CD14-positive monocyte (primary cell): ENCODE measurements at regions not wholly inside any gene's neighbourhood (a gene's known extent, or its start where the extent isn't known, plus 50 kb on each side); places are given as distances from the start of the nearest gene placed in this dataset.

Source experiments
- DNase-seq, 3 donors: peaks; one replicate each; pipeline ENCODE4 v3.0.0-alpha.2; 2011 to 2022
- H2AFZ ChIP-seq: 2 replicates; pipeline ENCODE4 v1.6.0; 2012; ENCODE audit warnings: mild to moderate bottlenecking, low read depth, low read length, inconsistent platforms; ENCODE audit not compliant: insufficient read depth, poor library complexity, severe bottlenecking
- H3K27ac ChIP-seq, 2 donors: 1 replicate in 1 of 2; 2 replicates in 1 of 2; pipeline ENCODE4 v1.5.1; 2012 to 2013; ENCODE audit warnings: low read length in 2 of 2, control low read depth in 1 of 2, inconsistent platforms in 1 of 2, low read depth in 1 of 2, mild to moderate bottlenecking in 1 of 2
- H3K27me3 ChIP-seq, 2 donors: one replicate each; pipeline versions ENCODE4 v1.6.0 to v1.6.1; 2011 to 2013; ENCODE audit warnings: low read length in 2 of 2; ENCODE audit not compliant: control insufficient read depth in 2 of 2, insufficient read depth in 2 of 2
- H3K36me3 ChIP-seq, 2 donors: replicated peaks in 1 of 2; 1 replicate in 1 of 2; 2 replicates in 1 of 2; pipeline versions ENCODE4 v1.5.1 to v1.6.1; 2012 to 2013; ENCODE audit warnings: low read length in 2 of 2, control low read depth in 1 of 2, inconsistent platforms in 1 of 2, mild to moderate bottlenecking in 1 of 2; ENCODE audit not compliant: insufficient read depth in 2 of 2, control insufficient read depth in 1 of 2
- H3K4me1 ChIP-seq, 2 donors: 1 replicate in 1 of 2; 2 replicates in 1 of 2; pipeline versions ENCODE4 v1.5.1 to v1.6.1; 2012 to 2013; ENCODE audit warnings: low read length in 2 of 2, control low read depth in 1 of 2, inconsistent platforms in 1 of 2, mild to moderate bottlenecking in 1 of 2, moderate library complexity in 1 of 2; ENCODE audit not compliant: insufficient read depth in 2 of 2, control insufficient read depth in 1 of 2
- H3K4me2 ChIP-seq: replicated peaks from 2 replicates; pipeline ENCODE3; 2012; ENCODE audit warnings: low read length, moderate library complexity, mild to moderate bottlenecking; ENCODE audit not compliant: poor library complexity, severe bottlenecking; ENCODE audit errors: extremely low read depth
- H3K4me3 ChIP-seq, 3 experiments: fragments of 200-600 bp in 1 of 3; sonication (generic) in 1 of 3; replicated peaks in 1 of 3; 1 replicate in 2 of 3; 2 replicates in 1 of 3; pipeline ENCODE4 v1.5.1; 2011 to 2013; ENCODE audit warnings: low read length in 3 of 3, mild to moderate bottlenecking in 3 of 3, control low read depth in 2 of 3, low read depth in 2 of 3, inconsistent platforms in 1 of 3, moderate library complexity in 1 of 3
- H3K79me2 ChIP-seq: 2 replicates; pipeline ENCODE4 v1.6.0; 2012; ENCODE audit warnings: mild to moderate bottlenecking, control low read depth, inconsistent platforms, low read length, moderate library complexity; ENCODE audit not compliant: insufficient read depth
- H3K9ac ChIP-seq: 2 replicates; pipeline ENCODE4 v1.6.0; 2017; ENCODE audit warnings: low read length, mild to moderate bottlenecking; ENCODE audit not compliant: insufficient read depth, poor library complexity, severe bottlenecking
- H3K9me3 ChIP-seq, 2 donors: replicated peaks in 1 of 2; 1 replicate in 1 of 2; 2 replicates in 1 of 2; pipeline versions ENCODE4 v1.5.1 to v1.6.1; 2012 to 2013; ENCODE audit warnings: low read length in 2 of 2, control low read depth in 1 of 2; ENCODE audit not compliant: control insufficient read depth in 1 of 2, insufficient read depth in 1 of 2
- H4K20me1 ChIP-seq: 2 replicates; pipeline ENCODE4 v1.6.0; 2012; ENCODE audit warnings: mild to moderate bottlenecking, low read length, control low read depth, moderate library complexity; ENCODE audit not compliant: insufficient read depth
- H3K27ac Mint-ChIP-seq, 7 donors: one replicate each; pipeline ENCODE4 v1.8.0; 2020; ENCODE audit warnings: mild to moderate bottlenecking in 7 of 7, mixed read lengths in 7 of 7, moderate library complexity in 6 of 7, inconsistent platforms in 2 of 7
- H3K27me3 Mint-ChIP-seq, 3 donors: one replicate each; pipeline ENCODE4 v1.8.0; 2021 to 2022; ENCODE audit warnings: low read depth in 3 of 3, mild to moderate bottlenecking in 3 of 3, mixed read lengths in 3 of 3, moderate library complexity in 3 of 3, inconsistent platforms in 1 of 3
- H3K36me3 Mint-ChIP-seq, 2 donors: one replicate each; pipeline ENCODE4 v1.8.0; 2020; ENCODE audit warnings: mixed read lengths in 2 of 2, inconsistent platforms in 1 of 2, mild to moderate bottlenecking in 1 of 2
- H3K4me1 Mint-ChIP-seq: one replicate; pipeline ENCODE4 v1.8.0; 2020; ENCODE audit warnings: mild to moderate bottlenecking, mixed read lengths
- H3K4me3 Mint-ChIP-seq, 2 donors: one replicate each; pipeline ENCODE4 v1.8.0; 2020; ENCODE audit warnings: mild to moderate bottlenecking in 2 of 2, mixed read lengths in 2 of 2, moderate library complexity in 1 of 2
- H3K9me3 Mint-ChIP-seq, 7 donors: one replicate each; pipeline ENCODE4 v1.8.0; 2020 to 2022; ENCODE audit warnings: mixed read lengths in 7 of 7, mild to moderate bottlenecking in 6 of 7, moderate library complexity in 6 of 7, inconsistent platforms in 2 of 7
- WGBS: methylation state at CpG from one replicate; pipeline ENCODE4 v1.1.5; 2013; ENCODE audit warnings: missing lambda C conversion rate; ENCODE audit not compliant: insufficient coverage; 5-methylcytosine and 5-hydroxymethylcytosine counted together
- intact Hi-C, 2 donors: fragments of 100-400 bp; cut with micrococcal nuclease; formaldehyde crosslinking; loops; one replicate each; pipeline versions ENCODE4 v1.15.0 to v1.15.1; 2023
- TF ChIP-seq, protein P1 (sequence below): fragments of 200-600 bp; IDR thresholded peaks from one replicate; pipeline ENCODE4 v1.8.0; 2022; ENCODE audit warnings: antibody characterized with exemption, mild to moderate bottlenecking

DNA sequence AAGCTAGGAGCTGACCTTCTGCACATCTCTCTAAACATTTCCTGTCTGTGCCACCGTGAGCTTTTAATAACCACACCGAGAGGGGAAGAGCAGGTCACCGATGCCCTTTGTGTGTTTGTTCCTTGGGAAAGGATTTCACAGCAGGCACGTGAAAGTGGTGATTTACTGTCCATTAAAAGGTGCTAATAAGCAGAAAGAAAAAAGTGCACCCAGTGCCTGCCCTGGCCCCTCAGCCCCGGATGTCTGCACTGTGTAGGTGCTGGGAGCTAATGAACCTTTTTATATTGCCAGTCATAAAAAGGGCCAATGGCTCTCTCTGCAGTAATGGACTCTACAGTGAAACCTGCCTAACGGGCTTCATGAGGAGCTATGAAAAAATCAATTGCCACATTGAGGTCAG is 312.6 kb downstream of the C6orf118 start:
- Histone ChIP-seq H3K4me1 (no peaks in the 10 kb centered on the region), H3K36me3 (no peaks in the 10 kb centered on the region), H3K9me3 (peaks cover 26 to 30% of the 10 kb centered on the region in 2 donors), H3K27ac (no peak overlapping the region), H3K4me3 (no peak overlapping the region), H3K79me2 (no peaks in the 10 kb centered on the region), H3K9ac (no peak overlapping the region), H4K20me1 (no peaks in the 10 kb centered on the region), H3K27me3 (no peaks in the 10 kb centered on the region), H3K4me2 (no peak overlapping the region), H2AFZ (no peak overlapping the region)
- WGBS = 28% methylated on average over 3 of the region's 6 CpGs
- no peak for DNase-seq
- Mint-ChIP-seq H3K4me1 (no peaks in the 10 kb centered on the region), H3K4me3 (no peak overlapping the region), H3K27ac (no peak overlapping the region), H3K36me3 (no peaks in the 10 kb centered on the region), H3K9me3 (peaks cover 5 to 19% (median 13%) of the 10 kb centered on the region in 7 donors), H3K27me3 (no peaks in the 10 kb centered on the region)
- intact Hi-C loops = no loop called here
- TF ChIP-seq, protein P1, sequence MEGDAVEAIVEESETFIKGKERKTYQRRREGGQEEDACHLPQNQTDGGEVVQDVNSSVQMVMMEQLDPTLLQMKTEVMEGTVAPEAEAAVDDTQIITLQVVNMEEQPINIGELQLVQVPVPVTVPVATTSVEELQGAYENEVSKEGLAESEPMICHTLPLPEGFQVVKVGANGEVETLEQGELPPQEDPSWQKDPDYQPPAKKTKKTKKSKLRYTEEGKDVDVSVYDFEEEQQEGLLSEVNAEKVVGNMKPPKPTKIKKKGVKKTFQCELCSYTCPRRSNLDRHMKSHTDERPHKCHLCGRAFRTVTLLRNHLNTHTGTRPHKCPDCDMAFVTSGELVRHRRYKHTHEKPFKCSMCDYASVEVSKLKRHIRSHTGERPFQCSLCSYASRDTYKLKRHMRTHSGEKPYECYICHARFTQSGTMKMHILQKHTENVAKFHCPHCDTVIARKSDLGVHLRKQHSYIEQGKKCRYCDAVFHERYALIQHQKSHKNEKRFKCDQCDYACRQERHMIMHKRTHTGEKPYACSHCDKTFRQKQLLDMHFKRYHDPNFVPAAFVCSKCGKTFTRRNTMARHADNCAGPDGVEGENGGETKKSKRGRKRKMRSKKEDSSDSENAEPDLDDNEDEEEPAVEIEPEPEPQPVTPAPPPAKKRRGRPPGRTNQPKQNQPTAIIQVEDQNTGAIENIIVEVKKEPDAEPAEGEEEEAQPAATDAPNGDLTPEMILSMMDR = no peak

DNA sequence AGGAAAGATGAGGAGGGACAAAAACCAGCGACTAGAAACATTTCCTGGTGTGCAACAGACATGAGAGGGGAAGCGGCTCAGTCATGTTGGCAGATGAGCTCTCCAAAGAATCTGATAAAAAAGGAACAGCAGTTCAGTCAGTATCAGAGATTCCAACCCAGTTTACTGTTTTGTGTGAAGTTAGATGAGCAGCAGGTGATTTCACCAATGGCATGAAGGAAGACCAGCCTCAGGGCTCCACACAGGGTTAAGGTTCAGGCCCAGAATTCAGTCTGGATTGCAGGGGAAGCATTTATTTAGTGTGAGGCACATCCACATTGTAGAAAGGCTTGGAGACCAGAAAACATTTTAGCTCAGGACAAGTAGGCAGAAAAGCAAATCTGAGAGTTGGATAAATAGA is 317.8 kb downstream of the C6orf118 start:
- intact Hi-C loops = no loop called here
- Mint-ChIP-seq H3K27ac (no peak overlapping the region), H3K4me3 (no peak overlapping the region), H3K27me3 (no peaks in the 10 kb centered on the region), H3K4me1 (no peaks in the 10 kb centered on the region), H3K9me3 (peaks cover 0 to 14% (median 8%) of the 10 kb centered on the region in 7 donors), H3K36me3 (no peaks in the 10 kb centered on the region)
- H3K27ac ChIP-seq = no peak overlapping the region
- no peaks in the 10 kb centered on the region for H4K20me1 ChIP-seq
- no peak overlapping the region for H3K9ac ChIP-seq
- H3K4me2 ChIP-seq = no peak overlapping the region
- no peaks in the 10 kb centered on the region for H3K79me2 ChIP-seq
- no peaks in the 10 kb centered on the region for H3K27me3 ChIP-seq
- TF ChIP-seq, protein P1 = no peak
- DNase-seq = no peak
- peaks cover 5 to 12% of the 10 kb centered on the region in 2 donors for H3K9me3 ChIP-seq
- H3K36me3 ChIP-seq = no peaks in the 10 kb centered on the region
- H2AFZ ChIP-seq = no peak overlapping the region
- H3K4me3 ChIP-seq = no peak overlapping the region
- H3K4me1 ChIP-seq = no peaks in the 10 kb centered on the region
- WGBS = 79% methylated on average over 2 of the region's 2 CpGs
